HCT116 (cell line): ENCODE measurements at regions not wholly inside any gene's neighbourhood (a gene's known extent, or its start where the extent isn't known, plus 50 kb on each side); places are given as distances from the start of the nearest gene placed in this dataset.

Experiments
- ATAC-seq: fragments of 200-7000 bp; cut with Tn5 transposase; 2 replicates; pipeline ENCODE4 v1.9.1; 2020; ENCODE audit warnings: mild to moderate bottlenecking, moderate library complexity
- BruUV-seq: library from RNA; stranded (reverse); fragments of 400-500 nt; replicated peaks from 2 replicates; lab custom pipeline; 2021; lab: Mats Ljungman, UMichigan
- CTCF ChIA-PET: fragments of 300-600 bp; sonication (Branson Sonifier 250); formaldehyde crosslinking; loops from one replicate; lab custom pipeline; 2021; ENCODE audit warnings: antibody characterized with exemption; lab: Charles Lee
- POLR2A ChIA-PET: fragments of 300-600, 350-600 bp; sonication (Branson Sonifier 250); formaldehyde crosslinking; loops from one replicate; lab custom pipeline; 2021; ENCODE audit warnings: antibody characterized with exemption; lab: Charles Lee
- RAD21 ChIA-PET, 2 experiments: fragments of 300-600 bp; sonication (Branson Sonifier 250); formaldehyde crosslinking; loops; one replicate each; lab custom pipeline; 2023; ENCODE audit warnings: low total read pairs in 2 of 2; ENCODE audit not compliant: uncharacterized antibody in 2 of 2, unreplicated experiment in 2 of 2, low non-redundant PET in 1 of 2; lab: Charles Lee
- DNase-seq: peaks from one replicate; pipeline ENCODE4 v3.0.0-alpha.2; 2010; ENCODE audit warnings: low read depth, low spot score
- H2AFZ ChIP-seq: fragments of 200-600 bp; shearing (Covaris generic), sonication (generic); 2 replicates; pipeline ENCODE4 v1.6.1; 2017; ENCODE audit warnings: low read depth, mixed run types, mixed read lengths, antibody characterized with exemption, low read length; ENCODE audit not compliant: poor library complexity, severe bottlenecking
- H3K27ac ChIP-seq: 2 replicates; pipeline ENCODE4 v1.5.1; 2012; ENCODE audit warnings: low read depth, low read length
- H3K27me3 ChIP-seq: fragments of 200-600 bp; sonication (generic); 2 replicates; pipeline ENCODE4 v1.6.1; 2016; ENCODE audit warnings: mixed run types, low read length, mixed read lengths; ENCODE audit not compliant: insufficient read depth
- H3K36me3 ChIP-seq, 2 experiments: fragments of 200-500 bp in 1 of 2; fragments of 200-600 bp in 1 of 2; sonication (Bioruptor generic) in 1 of 2; sonication (generic) in 1 of 2; 2 replicates each; pipeline versions ENCODE4 v1.5.1 to v1.6.1; 2014 to 2016; ENCODE audit warnings: low read length in 2 of 2, inconsistent platforms in 1 of 2, mixed read lengths in 1 of 2, mixed run types in 1 of 2; ENCODE audit not compliant: insufficient read depth in 2 of 2, control insufficient read depth in 1 of 2
- H3K4me1 ChIP-seq, 2 experiments: fragments of 200-600 bp in 1 of 2; sonication (generic) in 1 of 2; 2 replicates each; pipeline versions ENCODE4 v1.5.1 to v1.6.1; 2012 to 2017; ENCODE audit warnings: low read length in 2 of 2, inconsistent platforms in 1 of 2, mild to moderate bottlenecking in 1 of 2, mixed read lengths in 1 of 2, mixed run types in 1 of 2, moderate library complexity in 1 of 2; ENCODE audit not compliant: insufficient read depth in 2 of 2, control insufficient read depth in 1 of 2
- H3K4me2 ChIP-seq: fragments of 200-600 bp; sonication (generic); 2 replicates; pipeline ENCODE4 v1.6.1; 2017; ENCODE audit warnings: mixed run types, low read length, mixed read lengths
- H3K4me3 ChIP-seq, 2 experiments: fragments of 200-600 bp in 1 of 2; sonication (generic) in 1 of 2; replicated peaks in 1 of 2; 2 replicates each; pipeline ENCODE4 v1.5.1; 2011 to 2016; ENCODE audit warnings: low read length in 2 of 2, control low read depth in 1 of 2, low read depth in 1 of 2, mild to moderate bottlenecking in 1 of 2, mixed read lengths in 1 of 2, mixed run types in 1 of 2
- H3K79me2 ChIP-seq: fragments of 200-600 bp; sonication (generic); 2 replicates; pipeline ENCODE4 v1.6.1; 2017; ENCODE audit warnings: mild to moderate bottlenecking, mixed run types, low read length, moderate library complexity, mixed read lengths; ENCODE audit not compliant: insufficient read depth
- H3K9ac ChIP-seq: fragments of 200-600 bp; sonication (generic); 2 replicates; pipeline ENCODE4 v1.6.1; 2016; ENCODE audit warnings: low read length, mixed read lengths
- H3K9me2 ChIP-seq: fragments of 200-600 bp; sonication (generic), shearing (Covaris generic); 2 replicates; pipeline ENCODE4 v1.6.1; 2017; ENCODE audit warnings: mixed run types, mild to moderate bottlenecking, moderate library complexity; ENCODE audit not compliant: insufficient read depth
- H3K9me3 ChIP-seq, 2 experiments: fragments of 200-500 bp in 1 of 2; fragments of 200-600 bp in 1 of 2; sonication (Bioruptor generic) in 1 of 2; sonication (generic) in 1 of 2; 2 replicates each; pipeline ENCODE4 v1.6.1; 2014 to 2017; ENCODE audit warnings: low read length in 2 of 2, mixed read lengths in 2 of 2, inconsistent platforms in 1 of 2, low read depth in 1 of 2, mild to moderate bottlenecking in 1 of 2, mixed run types in 1 of 2, moderate library complexity in 1 of 2; ENCODE audit not compliant: control insufficient read depth in 1 of 2, insufficient read depth in 1 of 2
- H4K20me1 ChIP-seq: fragments of 200-600 bp; sonication (generic), shearing (Covaris generic); 2 replicates; pipeline ENCODE4 v1.6.1; 2017; ENCODE audit warnings: mixed run types, mild to moderate bottlenecking, moderate library complexity; ENCODE audit not compliant: insufficient read depth
- FOSL1 ChIP-seq: IDR thresholded peaks from 2 replicates; pipeline ENCODE4 v1.6.1; 2012; ENCODE audit warnings: low read depth
- POLR2AphosphoS5 ChIP-seq: IDR thresholded peaks from 2 replicates; pipeline ENCODE4 v1.6.1; 2011; ENCODE audit warnings: mild to moderate bottlenecking, low read depth, low read length, moderate library complexity
- REST ChIP-seq: IDR thresholded peaks from 2 replicates; pipeline ENCODE4 v1.6.1; 2012; ENCODE audit warnings: low read depth
- ZBTB33 ChIP-seq: IDR thresholded peaks from 2 replicates; pipeline ENCODE4 v1.6.1; 2011; ENCODE audit warnings: mild to moderate bottlenecking, low read length, moderate library complexity; ENCODE audit not compliant: insufficient replicate concordance; ENCODE audit errors: extremely low read depth
- intact Hi-C: fragments of 100-400 bp; cut with micrococcal nuclease; formaldehyde crosslinking; loops from 2 replicates; pipeline ENCODE4 v1.10.0; 2022

GRCh38 chr2:126241001-126241400, 415.0 kb upstream of the GYPC start:
- no peak overlapping the region for H3K4me2 ChIP-seq
- CTCF ChIA-PET, result no interaction called here
- no peaks in the 10 kb centered on the region for H3K79me2 ChIP-seq
- peaks cover 6 to 17% of the 10 kb centered on the region in 2 experiments; a peak in 2 of 4 replicates for H3K9me3 ChIP-seq
- POLR2A ChIA-PET, result no interaction called here
- no peak overlapping the region for H3K4me3 ChIP-seq
- no peaks in the 10 kb centered on the region for H4K20me1 ChIP-seq
- no peak overlapping the region for H3K27ac ChIP-seq
- intact Hi-C loops, result no loop called here
- no peak for ATAC-seq
- no peaks in the 10 kb centered on the region for H3K36me3 ChIP-seq
- no peak overlapping the region for H3K9ac ChIP-seq
- no peaks in the 10 kb centered on the region for H3K4me1 ChIP-seq
- no peak for DNase-seq
- TF ChIP-seq REST, result no peak
- no peaks in the 10 kb centered on the region for H3K27me3 ChIP-seq
- RAD21 ChIA-PET, result no interaction called here
- H3K9me2 ChIP-seq, result no peaks in the 10 kb centered on the region
- BruUV-seq, result no TSS peak
- no peak overlapping the region for H2AFZ ChIP-seq

- ChIA-PET CTCF (no interaction called here), RAD21 (no interaction called here), POLR2A (no interaction called here)
- BruUV-seq, result no TSS peak
- Histone ChIP-seq H3K4me3 (no peak overlapping the region), H4K20me1 (no peaks in the 10 kb centered on the region), H3K36me3 (no peaks in the 10 kb centered on the region), H3K79me2 (no peaks in the 10 kb centered on the region), H3K4me2 (no peak overlapping the region), H3K9me3 (peaks cover 2 to 13% of the 10 kb centered on the region in 2 experiments; a peak in 2 of 4 replicates), H2AFZ (no peak overlapping the region), H3K9ac (no peak overlapping the region), H3K27me3 (no peaks in the 10 kb centered on the region), H3K27ac (no peak overlapping the region), H3K9me2 (no peaks in the 10 kb centered on the region), H3K4me1 (no peaks in the 10 kb centered on the region)
- intact Hi-C loops, result no loop called here
- no peak for DNase-seq
- TF ChIP-seq FOSL1 (no peak), ZBTB33 (no peak), POLR2AphosphoS5 (no peak)
- no peak for ATAC-seq
Measured at GRCh38 chr2:126241411-126241810, 414.5 kb upstream of the GYPC start.
